OCI-M2 (cell line): ENCODE measurements at regions not wholly inside any gene's neighbourhood (a gene's known extent, or its start where the extent isn't known, plus 50 kb on each side); places are given as distances from the start of the nearest gene placed in this dataset.

Source experiments
- DNase-seq: peaks from one replicate; lab custom pipeline; 2025; ENCODE audit not compliant: unreplicated experiment; lab: John Stamatoyannopoulos, UW

GRCh38 chrX:79300856-79301255 is 66.3 kb downstream of the ITM2A start:
- DNase-seq, result no peak

DNA sequence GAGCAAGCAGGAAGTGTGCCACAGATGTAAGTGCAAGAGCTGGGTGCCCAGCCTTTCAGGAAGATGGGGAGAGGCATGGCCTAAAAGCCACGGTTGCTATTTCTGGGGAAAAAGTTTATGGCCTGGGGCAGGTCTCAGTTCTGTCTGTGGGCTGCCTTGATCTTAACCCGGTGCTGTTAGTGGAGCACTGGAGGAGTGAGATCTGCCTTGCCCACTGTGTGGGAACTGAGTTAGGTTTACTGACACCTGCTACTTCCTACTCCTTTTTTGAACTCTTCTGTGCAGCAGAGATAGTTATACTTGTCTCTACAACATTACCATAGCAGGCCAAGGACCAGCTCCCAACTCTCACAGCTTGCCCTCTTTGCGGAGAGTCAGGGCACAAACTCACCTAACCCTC is 76.5 kb downstream of the ITM2A start:
- DNase-seq, result no peak

GRCh38 chrX:79288733-79289132 is 78.4 kb downstream of the ITM2A start:
- no peak for DNase-seq

- DNase-seq, result no peak
Measured at GRCh38 chrX:79287724-79288123, 79.4 kb downstream of the ITM2A start.

DNA sequence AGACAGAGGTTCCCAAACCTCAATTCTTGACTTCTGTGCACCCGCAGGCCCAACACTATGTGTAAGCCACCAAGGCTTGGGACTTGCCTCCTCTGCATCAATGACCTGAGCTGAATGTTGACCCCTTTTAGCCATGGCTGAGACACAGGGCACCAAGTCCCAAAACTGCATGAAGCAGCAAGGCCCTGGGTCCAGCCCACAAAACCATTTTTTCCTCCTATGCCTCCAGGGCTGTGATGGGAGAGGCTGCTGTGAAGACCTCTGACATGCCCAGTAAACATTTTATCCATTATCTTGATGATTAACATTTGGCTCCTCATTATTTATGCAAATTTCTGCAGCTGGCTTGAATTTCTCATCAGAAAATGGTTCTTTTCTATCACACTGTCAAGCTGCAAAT is 85.4 kb downstream of the ITM2A start:
- DNase-seq, result no peak

DNA sequence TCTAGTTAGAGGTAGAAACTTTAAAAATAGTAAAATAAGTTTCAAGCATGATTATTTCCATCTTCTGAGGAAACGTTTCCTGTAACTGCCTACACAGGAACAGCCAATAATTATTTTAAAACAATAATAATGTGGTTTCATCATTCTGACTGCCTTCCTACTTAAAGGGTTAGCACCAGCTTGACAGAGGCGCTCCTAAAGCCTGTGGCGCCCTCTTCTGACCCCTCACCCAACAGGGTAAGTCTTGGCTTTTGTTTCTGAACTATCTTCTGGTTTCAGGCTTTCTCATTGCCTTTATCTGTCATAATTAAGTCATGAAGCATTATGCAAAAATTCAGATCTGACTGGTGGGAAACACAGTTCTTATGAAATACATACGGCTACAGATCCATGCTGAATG is 96.7 kb downstream of the ITM2A start:
- DNase-seq, result no peak

GRCh38 chrX:79268788-79269187 is 98.3 kb downstream of the ITM2A start:
- no peak for DNase-seq

- DNase-seq, result no peak
Measured at GRCh38 chrX:79266702-79267101, 100.4 kb downstream of the ITM2A start.

GRCh38 chrX:79263550-79263949 is 103.6 kb downstream of the ITM2A start:
- no peak for DNase-seq

GRCh38 chrX:79259073-79259689 is 108.0 kb downstream of the ITM2A start:
- peak; percentile 5 for DNase-seq

GRCh38 chrX:79243691-79244090 is 99.2 kb downstream of the GPR174 start:
- DNase-seq, result no peak

GRCh38 chrX:79235899-79236298 is 91.4 kb downstream of the GPR174 start:
- DNase-seq, result no peak

DNA sequence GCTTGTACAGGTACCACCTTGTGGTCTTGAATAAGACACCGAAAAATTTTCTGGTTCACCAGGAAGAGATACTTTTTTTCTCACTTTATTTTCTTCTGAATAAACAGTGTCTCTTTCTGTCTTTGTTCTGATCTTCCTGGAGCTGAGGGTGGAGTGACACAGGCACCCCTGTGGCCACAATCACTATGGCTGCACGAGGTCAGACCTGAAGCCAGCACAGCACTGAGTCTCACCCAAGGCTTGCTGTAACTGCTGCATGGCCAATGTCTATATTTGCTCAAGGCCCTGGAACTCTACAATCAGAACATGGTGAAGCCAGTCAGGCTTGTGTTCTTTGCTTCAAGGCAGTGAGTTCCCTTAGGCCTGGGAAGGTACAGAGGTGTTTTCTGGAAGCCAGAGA is 87.2 kb downstream of the GPR174 start:
- no peak for DNase-seq
